SH-SY5Y (cell line): ENCODE measurements at regions not wholly inside any gene's neighbourhood (a gene's known extent, or its start where the extent isn't known, plus 50 kb on each side); places are given as distances from the start of the nearest gene placed in this dataset.

ENCODE experiments used
- GATA2 ChIP-seq: IDR thresholded peaks from 2 replicates; pipeline ENCODE4 v1.6.1; 2011; ENCODE audit warnings: mild to moderate bottlenecking, low read depth, low read length
- GATA3 ChIP-seq: IDR thresholded peaks from 2 replicates; pipeline ENCODE4 v1.6.1; 2011; ENCODE audit warnings: low read depth, mild to moderate bottlenecking, low read length, moderate library complexity

- TF ChIP-seq GATA2, result no peak
- no peak for TF ChIP-seq GATA3
These were observed 194.5 kb upstream of the PLD5 start for GRCh38 chr1:242718967-242719366.

- TF ChIP-seq GATA3 (no peak), GATA2 (no peak)
These were observed 187.8 kb upstream of the PLD5 start for GRCh38 chr1:242712248-242712647.

DNA sequence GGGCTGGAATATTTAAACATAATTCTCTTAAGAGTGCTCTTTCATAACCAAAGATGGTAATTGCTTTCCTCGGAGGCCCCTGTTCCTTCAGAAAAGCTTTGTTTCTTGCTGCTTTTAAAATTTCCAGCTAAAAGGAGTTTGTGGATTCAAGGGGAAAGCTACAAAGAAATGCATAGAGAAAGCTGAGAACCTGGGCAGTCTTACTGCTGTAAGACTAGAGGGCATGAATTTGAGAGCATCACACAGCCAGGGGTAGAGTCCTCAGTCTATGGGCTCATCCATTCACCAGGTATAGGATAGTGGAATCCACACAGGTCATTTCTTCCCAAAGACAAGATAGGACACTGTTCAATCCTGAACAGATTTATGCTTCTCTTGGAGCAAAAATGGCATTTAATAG is 186.3 kb upstream of the PLD5 start:
- TF ChIP-seq GATA3, result no peak
- no peak for TF ChIP-seq GATA2

GRCh38 chr1:242710286-242710685 is 185.8 kb upstream of the PLD5 start:
- TF ChIP-seq GATA3 (no peak), GATA2 (no peak)

- TF ChIP-seq GATA3 (no peak), GATA2 (no peak)
These were observed 179.0 kb upstream of the PLD5 start for GRCh38 chr1:242703467-242703866.

GRCh38 chr1:242692988-242693387 is 168.5 kb upstream of the PLD5 start:
- TF ChIP-seq GATA2, result no peak
- TF ChIP-seq GATA3, result no peak

GRCh38 chr1:242691610-242691945 is 167.1 kb upstream of the PLD5 start:
- no peak for TF ChIP-seq GATA3
- no peak for TF ChIP-seq GATA2

- no peak for TF ChIP-seq GATA3
- TF ChIP-seq GATA2, result no peak
These were observed 166.5 kb upstream of the PLD5 start for GRCh38 chr1:242690849-242691609.

DNA sequence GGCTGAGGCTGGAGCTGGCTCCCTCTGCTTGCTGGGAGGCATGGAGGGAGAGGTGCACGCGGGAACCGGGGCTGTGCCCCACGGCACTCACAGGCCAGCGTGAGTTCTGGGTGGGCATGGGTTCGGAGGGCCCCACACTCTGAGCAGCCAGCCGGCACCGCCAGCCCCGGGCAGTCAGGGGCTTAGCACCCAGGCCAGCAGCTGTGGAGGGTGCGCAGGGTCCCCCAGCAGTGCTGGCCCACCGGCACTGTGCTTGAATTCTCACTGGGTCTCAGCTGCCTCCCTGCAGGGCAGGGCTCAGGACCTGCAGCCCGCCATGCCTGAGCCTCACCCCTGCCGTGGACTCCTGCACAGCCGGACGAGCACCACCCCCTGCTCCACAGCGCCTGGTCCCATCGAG is 164.9 kb upstream of the PLD5 start:
- TF ChIP-seq GATA3 (no peak), GATA2 (no peak)

- no peak for TF ChIP-seq GATA2
These were observed 150.6 kb upstream of the PLD5 start for GRCh38 chr1:242674951-242675645.

DNA sequence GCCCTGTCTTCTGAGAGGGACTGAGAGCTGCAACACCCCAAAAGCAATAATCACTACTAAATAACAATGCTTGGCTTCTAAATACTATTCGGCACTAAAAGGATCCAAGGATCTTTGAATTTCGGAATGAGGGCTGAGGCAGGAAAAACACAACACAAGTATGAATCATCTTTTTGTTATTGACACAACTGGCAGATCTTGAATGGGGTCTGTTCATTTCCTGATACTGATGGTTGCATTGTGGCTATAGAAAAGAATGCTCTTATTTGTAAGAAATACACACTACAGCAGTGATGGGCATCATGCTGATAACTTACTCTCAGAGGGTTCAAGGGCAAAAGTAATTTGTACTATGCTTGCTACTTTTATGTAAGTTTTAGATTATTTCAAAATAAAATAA is 149.2 kb upstream of the PLD5 start:
- TF ChIP-seq GATA2 (no peak), GATA3 (no peak)

- peak; percentile 65 for TF ChIP-seq GATA3
- peak; percentile 41; the same call in 1 of the 2 replicates for TF ChIP-seq GATA2
These were observed 145.5 kb upstream of the PLD5 start for GRCh38 chr1:242670019-242670418.

- no peak for TF ChIP-seq GATA2
- TF ChIP-seq GATA3, result no peak
These were observed 138.4 kb upstream of the PLD5 start for GRCh38 chr1:242662886-242663285.

DNA sequence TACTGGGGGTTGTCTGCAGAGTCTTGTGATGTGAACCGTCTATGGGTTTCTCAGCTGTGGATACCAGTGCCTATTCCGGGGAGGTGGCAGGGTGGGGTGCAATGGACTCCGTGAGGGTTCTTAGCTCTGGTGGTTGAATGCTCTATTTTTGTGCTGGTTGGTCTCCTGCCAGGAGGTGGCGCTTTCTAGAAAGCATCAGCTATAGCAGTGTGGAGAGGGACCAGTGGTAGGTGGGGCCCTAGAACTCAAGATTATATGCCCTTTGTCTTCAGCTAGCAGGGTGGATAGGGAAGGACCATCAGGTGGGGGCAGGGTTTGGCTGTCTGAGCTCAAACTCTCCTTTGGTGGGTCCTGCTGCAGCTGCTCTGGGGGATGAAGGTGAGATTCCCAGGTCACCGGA is 127.3 kb upstream of the PLD5 start:
- no peak for TF ChIP-seq GATA2
- TF ChIP-seq GATA3, result no peak

DNA sequence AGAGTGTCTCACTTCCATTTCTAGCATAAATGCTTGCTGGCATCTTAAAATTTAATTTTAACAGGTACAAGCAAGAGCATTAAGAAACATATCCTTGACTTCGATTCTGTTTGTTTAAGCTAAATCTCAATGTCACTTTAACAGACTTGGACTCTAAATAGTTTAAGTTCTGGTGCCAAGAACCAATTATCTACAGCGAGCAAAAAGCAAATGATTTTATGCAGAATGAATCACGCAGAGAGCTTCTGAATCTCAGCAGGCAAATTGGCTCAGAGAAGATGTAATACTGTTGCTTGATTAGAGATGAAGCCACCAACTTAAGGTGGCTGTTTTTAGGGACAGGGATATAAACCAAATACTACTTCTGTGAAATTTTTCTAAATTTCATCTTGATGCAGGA is 117.0 kb upstream of the PLD5 start:
- TF ChIP-seq GATA2, result no peak
- no peak for TF ChIP-seq GATA3
